ENCODE measurements at regions not wholly inside any gene's neighbourhood (a gene's known extent, or its start where the extent isn't known, plus 50 kb on each side); places are given as distances from the start of the nearest gene placed in this dataset.

- Histone ChIP-seq H3K36me3 (ENCODE audit: control insufficient read depth, insufficient read depth, low read length) (no peaks in the 10 kb centered on the region), H3K4me1 (ENCODE audit: control insufficient read depth, insufficient read depth, low read length) (no peaks in the 10 kb centered on the region), H3K9me3 (ENCODE audit: control insufficient read depth, low read length) (no peaks in the 10 kb centered on the region), H3K27me3 (ENCODE audit: control insufficient read depth, insufficient read depth, low read length, poor library complexity, severe bottlenecking) (no peaks in the 10 kb centered on the region), H3K27ac (ENCODE audit: insufficient read depth, low read depth, low read length, poor library complexity, severe bottlenecking) (no peak overlapping the region), H3K4me3 (ENCODE audit: insufficient read depth, low read depth, low read length) (no peak overlapping the region)
- WGBS, 2 experiments = 66 to 71% methylated on average over 4 of the region's 4 CpGs
Measured at GRCh38 chr9:85278769-85279168, 463.0 kb downstream of the AGTPBP1 start.

GRCh38 chr9:85276741-85277140 lies 465.0 kb downstream of the AGTPBP1 start:
- Histone ChIP-seq H3K4me1 (ENCODE audit: control insufficient read depth, insufficient read depth, low read length) (no peaks in the 10 kb centered on the region), H3K4me3 (ENCODE audit: insufficient read depth, low read depth, low read length) (no peak overlapping the region), H3K36me3 (ENCODE audit: control insufficient read depth, insufficient read depth, low read length) (no peaks in the 10 kb centered on the region), H3K27me3 (ENCODE audit: control insufficient read depth, insufficient read depth, low read length, poor library complexity, severe bottlenecking) (no peaks in the 10 kb centered on the region), H3K9me3 (ENCODE audit: control insufficient read depth, low read length) (no peaks in the 10 kb centered on the region), H3K27ac (ENCODE audit: insufficient read depth, low read depth, low read length, poor library complexity, severe bottlenecking) (no peak overlapping the region)
- 89 to 96% methylated on average over 4 of the region's 4 CpGs for WGBS, 2 experiments

- no peak overlapping the region for H3K27ac ChIP-seq (ENCODE audit: insufficient read depth, low read depth, low read length, poor library complexity, severe bottlenecking)
- WGBS, 2 experiments = 92 to 96% methylated on average over 7 of the region's 7 CpGs
- no peaks in the 10 kb centered on the region for H3K27me3 ChIP-seq (ENCODE audit: control insufficient read depth, insufficient read depth, low read length, poor library complexity, severe bottlenecking)
Measured at GRCh38 chr9:85269811-85270210, 471.9 kb downstream of the AGTPBP1 start.

GRCh38 chr9:85268131-85268530 lies 473.6 kb downstream of the AGTPBP1 start:
- no peak overlapping the region for H3K4me3 ChIP-seq (ENCODE audit: insufficient read depth, low read depth, low read length)
- H3K27me3 ChIP-seq (ENCODE audit: control insufficient read depth, insufficient read depth, low read length, poor library complexity, severe bottlenecking) = no peaks in the 10 kb centered on the region
- no peaks in the 10 kb centered on the region for H3K36me3 ChIP-seq (ENCODE audit: control insufficient read depth, insufficient read depth, low read length)
- no peak overlapping the region for H3K27ac ChIP-seq (ENCODE audit: insufficient read depth, low read depth, low read length, poor library complexity, severe bottlenecking)
- WGBS, 2 experiments = 77 to 79% methylated on average over 1 of the region's 1 CpG
- H3K4me1 ChIP-seq (ENCODE audit: control insufficient read depth, insufficient read depth, low read length) = no peaks in the 10 kb centered on the region
- no peaks in the 10 kb centered on the region for H3K9me3 ChIP-seq (ENCODE audit: control insufficient read depth, low read length)

More at GRCh38 chr9:85269811-85270210, 471.9 kb downstream of the AGTPBP1 start:
- Histone ChIP-seq H3K4me1 (ENCODE audit: control insufficient read depth, insufficient read depth, low read length) (no peaks in the 10 kb centered on the region), H3K4me3 (ENCODE audit: insufficient read depth, low read depth, low read length) (no peak overlapping the region), H3K9me3 (ENCODE audit: control insufficient read depth, low read length) (no peaks in the 10 kb centered on the region), H3K36me3 (ENCODE audit: control insufficient read depth, insufficient read depth, low read length) (no peaks in the 10 kb centered on the region)

GRCh38 chr9:85264695-85265094 lies 477.1 kb downstream of the AGTPBP1 start:
- Histone ChIP-seq H3K27me3 (ENCODE audit: control insufficient read depth, insufficient read depth, low read length, poor library complexity, severe bottlenecking) (no peaks in the 10 kb centered on the region), H3K9me3 (ENCODE audit: control insufficient read depth, low read length) (no peaks in the 10 kb centered on the region), H3K4me1 (ENCODE audit: control insufficient read depth, insufficient read depth, low read length) (no peaks in the 10 kb centered on the region), H3K4me3 (ENCODE audit: insufficient read depth, low read depth, low read length) (no peak overlapping the region), H3K36me3 (ENCODE audit: control insufficient read depth, insufficient read depth, low read length) (no peaks in the 10 kb centered on the region), H3K27ac (ENCODE audit: insufficient read depth, low read depth, low read length, poor library complexity, severe bottlenecking) (no peak overlapping the region)

- no peaks in the 10 kb centered on the region for H3K4me1 ChIP-seq (ENCODE audit: control insufficient read depth, insufficient read depth, low read length)
- H3K27ac ChIP-seq (ENCODE audit: insufficient read depth, low read depth, low read length, poor library complexity, severe bottlenecking) = no peak overlapping the region
- H3K36me3 ChIP-seq (ENCODE audit: control insufficient read depth, insufficient read depth, low read length) = no peaks in the 10 kb centered on the region
- WGBS, 2 experiments = 93 to 94% methylated on average over 1 to 2 of the region's 2 CpGs
- no peaks in the 10 kb centered on the region for H3K9me3 ChIP-seq (ENCODE audit: control insufficient read depth, low read length)
- no peaks in the 10 kb centered on the region for H3K27me3 ChIP-seq (ENCODE audit: control insufficient read depth, insufficient read depth, low read length, poor library complexity, severe bottlenecking)
- no peak overlapping the region for H3K4me3 ChIP-seq (ENCODE audit: insufficient read depth, low read depth, low read length)
Measured at GRCh38 chr9:85263288-85263687, 478.5 kb downstream of the AGTPBP1 start.

GRCh38 chr9:85262333-85262732 lies 479.4 kb downstream of the AGTPBP1 start:
- H3K36me3 ChIP-seq (ENCODE audit: control insufficient read depth, insufficient read depth, low read length) = no peaks in the 10 kb centered on the region
- no peaks in the 10 kb centered on the region for H3K4me1 ChIP-seq (ENCODE audit: control insufficient read depth, insufficient read depth, low read length)
- H3K27me3 ChIP-seq (ENCODE audit: control insufficient read depth, insufficient read depth, low read length, poor library complexity, severe bottlenecking) = no peaks in the 10 kb centered on the region
- 90 to 94% methylated on average over 1 to 2 of the region's 2 CpGs for WGBS, 2 experiments
- no peak overlapping the region for H3K4me3 ChIP-seq (ENCODE audit: insufficient read depth, low read depth, low read length)
- H3K9me3 ChIP-seq (ENCODE audit: control insufficient read depth, low read length) = no peaks in the 10 kb centered on the region
- H3K27ac ChIP-seq (ENCODE audit: insufficient read depth, low read depth, low read length, poor library complexity, severe bottlenecking) = no peak overlapping the region

GRCh38 chr9:85260275-85260845 lies 481.4 kb downstream of the AGTPBP1 start:
- 95 to 98% methylated on average over 2 of the region's 2 CpGs for WGBS, 2 experiments
- Histone ChIP-seq H3K27ac (ENCODE audit: insufficient read depth, low read depth, low read length, poor library complexity, severe bottlenecking) (no peak overlapping the region), H3K27me3 (ENCODE audit: control insufficient read depth, insufficient read depth, low read length, poor library complexity, severe bottlenecking) (no peaks in the 10 kb centered on the region), H3K9me3 (ENCODE audit: control insufficient read depth, low read length) (no peaks in the 10 kb centered on the region), H3K4me1 (ENCODE audit: control insufficient read depth, insufficient read depth, low read length) (no peaks in the 10 kb centered on the region), H3K36me3 (ENCODE audit: control insufficient read depth, insufficient read depth, low read length) (no peaks in the 10 kb centered on the region), H3K4me3 (ENCODE audit: insufficient read depth, low read depth, low read length) (no peak overlapping the region)

- Histone ChIP-seq H3K4me3 (ENCODE audit: insufficient read depth, low read depth, low read length) (no peak overlapping the region), H3K4me1 (ENCODE audit: control insufficient read depth, insufficient read depth, low read length) (no peaks in the 10 kb centered on the region), H3K36me3 (ENCODE audit: control insufficient read depth, insufficient read depth, low read length) (no peaks in the 10 kb centered on the region), H3K27ac (ENCODE audit: insufficient read depth, low read depth, low read length, poor library complexity, severe bottlenecking) (no peak overlapping the region), H3K27me3 (ENCODE audit: control insufficient read depth, insufficient read depth, low read length, poor library complexity, severe bottlenecking) (no peaks in the 10 kb centered on the region), H3K9me3 (ENCODE audit: control insufficient read depth, low read length) (no peaks in the 10 kb centered on the region)
- 49 to 50% methylated on average over 10 of the region's 10 CpGs for WGBS, 2 experiments
Measured at GRCh38 chr9:85258823-85259370, 482.9 kb downstream of the AGTPBP1 start.

GRCh38 chr9:85258236-85258635 lies 483.5 kb downstream of the AGTPBP1 start:
- H3K4me1 ChIP-seq (ENCODE audit: control insufficient read depth, insufficient read depth, low read length) = no peaks in the 10 kb centered on the region
- no peak overlapping the region for H3K4me3 ChIP-seq (ENCODE audit: insufficient read depth, low read depth, low read length)
- 89 to 94% methylated on average over 7 of the region's 7 CpGs for WGBS, 2 experiments
- no peak overlapping the region for H3K27ac ChIP-seq (ENCODE audit: insufficient read depth, low read depth, low read length, poor library complexity, severe bottlenecking)
- H3K9me3 ChIP-seq (ENCODE audit: control insufficient read depth, low read length) = no peaks in the 10 kb centered on the region
- H3K27me3 ChIP-seq (ENCODE audit: control insufficient read depth, insufficient read depth, low read length, poor library complexity, severe bottlenecking) = no peaks in the 10 kb centered on the region
- no peaks in the 10 kb centered on the region for H3K36me3 ChIP-seq (ENCODE audit: control insufficient read depth, insufficient read depth, low read length)

- 89 to 92% methylated on average over 5 of the region's 5 CpGs for WGBS, 2 experiments
- Histone ChIP-seq H3K4me1 (ENCODE audit: control insufficient read depth, insufficient read depth, low read length) (peaks cover 4% of the 10 kb centered on the region), H3K36me3 (ENCODE audit: control insufficient read depth, insufficient read depth, low read length) (no peaks in the 10 kb centered on the region), H3K27ac (ENCODE audit: insufficient read depth, low read depth, low read length, poor library complexity, severe bottlenecking) (no peak overlapping the region), H3K4me3 (ENCODE audit: insufficient read depth, low read depth, low read length) (no peak overlapping the region), H3K27me3 (ENCODE audit: control insufficient read depth, insufficient read depth, low read length, poor library complexity, severe bottlenecking) (no peaks in the 10 kb centered on the region), H3K9me3 (ENCODE audit: control insufficient read depth, low read length) (no peaks in the 10 kb centered on the region)
Measured at GRCh38 chr9:85249313-85249621, 492.5 kb downstream of the AGTPBP1 start.
